LoVo (cell line): ENCODE measurements at regions not wholly inside any gene's neighbourhood (a gene's known extent, or its start where the extent isn't known, plus 50 kb on each side); places are given as distances from the start of the nearest gene placed in this dataset.

Source experiments
- DNase-seq: peaks from one replicate; pipeline ENCODE4 v3.0.0-alpha.2; 2016; ENCODE audit warnings: low spot score

- no peak for DNase-seq
Observed at GRCh38 chr5:159702826-159703225, 213.5 kb upstream of the ADRA1B start.

- no peak for DNase-seq
Observed at GRCh38 chr5:159704160-159704559, 212.1 kb upstream of the ADRA1B start.

- no peak for DNase-seq
Observed at GRCh38 chr5:159705948-159706347, 210.3 kb upstream of the ADRA1B start.

- DNase-seq, result no peak
Observed at GRCh38 chr5:159708090-159708489, 208.2 kb upstream of the ADRA1B start.

GRCh38 chr5:159712672-159713071 lies 203.6 kb upstream of the ADRA1B start:
- no peak for DNase-seq

GRCh38 chr5:159713254-159713653 lies 203.0 kb upstream of the ADRA1B start:
- DNase-seq, result no peak

- DNase-seq, result no peak
Observed at GRCh38 chr5:159713773-159714172, 202.5 kb upstream of the ADRA1B start.

- DNase-seq, result no peak
Observed at GRCh38 chr5:159725475-159725874, 190.8 kb upstream of the ADRA1B start.

GRCh38 chr5:159727167-159727566 lies 189.1 kb upstream of the ADRA1B start:
- no peak for DNase-seq

GRCh38 chr5:159730285-159730684 lies 186.0 kb upstream of the ADRA1B start:
- DNase-seq, result no peak

- DNase-seq, result no peak
Observed at GRCh38 chr5:159732220-159732619, 184.1 kb upstream of the ADRA1B start.

- no peak for DNase-seq
Observed at GRCh38 chr5:159734366-159734765, 181.9 kb upstream of the ADRA1B start.

GRCh38 chr5:159735036-159735435 lies 181.2 kb upstream of the ADRA1B start:
- DNase-seq, result no peak

GRCh38 chr5:159735749-159736660 lies 180.3 kb upstream of the ADRA1B start:
- no peak for DNase-seq

- no peak for DNase-seq
Observed at GRCh38 chr5:159736844-159737243, 179.4 kb upstream of the ADRA1B start.

- no peak for DNase-seq
Observed at GRCh38 chr5:159737263-159737662, 179.0 kb upstream of the ADRA1B start.

GRCh38 chr5:159741829-159742322 lies 174.4 kb upstream of the ADRA1B start:
- no peak for DNase-seq

- no peak for DNase-seq
Observed at GRCh38 chr5:159743234-159743633, 173.0 kb upstream of the ADRA1B start.

- no peak for DNase-seq
Observed at GRCh38 chr5:159746707-159747106, 169.6 kb upstream of the ADRA1B start.

- DNase-seq, result no peak
Observed at GRCh38 chr5:159749146-159749545, 167.1 kb upstream of the ADRA1B start.

GRCh38 chr5:159750226-159750625 lies 166.1 kb upstream of the ADRA1B start:
- no peak for DNase-seq

- DNase-seq, result no peak
Observed at GRCh38 chr5:159751459-159751858, 164.8 kb upstream of the ADRA1B start.

GRCh38 chr5:159752622-159753275 lies 163.5 kb upstream of the ADRA1B start:
- no peak for DNase-seq
